ENCODE measurements at regions not wholly inside any gene's neighbourhood (a gene's known extent, or its start where the extent isn't known, plus 50 kb on each side); places are given as distances from the start of the nearest gene placed in this dataset.

- POLR2A ChIA-PET, result no interaction called here
- CTCF ChIA-PET (ENCODE audit: low intra/inter-chr PET ratio, low total read pairs), result no interaction called here
- H3K36me3 ChIP-seq (replicated peaks in 1 of 2; ENCODE audit: control insufficient read depth in 1 of 2, insufficient read depth in 2 of 2, low read length in 2 of 2), result no peaks in the 10 kb centered on the region
- TF ChIP-seq ZSCAN30 (CRISPR knock-in tag; IDR thresholded peaks at IDR 0.05), result no peak
- no peak for TF ChIP-seq SMAD1 (CRISPR knock-in tag; IDR thresholded peaks at IDR 0.05; ENCODE audit: borderline replicate concordance, low read depth)
- TF ChIP-seq ZBTB40 (IDR thresholded peaks at IDR 0.05), result no peak
- no peak for TF ChIP-seq ZBTB40 (CRISPR knock-in tag; IDR thresholded peaks at IDR 0.05)
- no peak for TF ChIP-seq GPBP1L1 (CRISPR knock-in tag; IDR thresholded peaks at IDR 0.05)
- TF ChIP-seq FOSL1 (CRISPR knock-in tag; IDR thresholded peaks at IDR 0.05; ENCODE audit: borderline replicate concordance), result no peak
- no peak for TF ChIP-seq POLR2A (IDR thresholded peaks at IDR 0.05; ENCODE audit: insufficient read depth in 1 of 2, low read depth in 2 of 2, low read length in 2 of 2)
- TF ChIP-seq TP53 (CRISPR knock-in tag; conservative IDR thresholded peaks at IDR 0.05), result no peak
- no peak for TF ChIP-seq ZNF746 (CRISPR knock-in tag; IDR thresholded peaks at IDR 0.05)
- TF ChIP-seq SAP130 (CRISPR knock-in tag; IDR thresholded peaks at IDR 0.05; ENCODE audit: low read depth), result no peak
- no peak for TF ChIP-seq ZNF205 (CRISPR knock-in tag; IDR thresholded peaks at IDR 0.05)
- no peak for TF ChIP-seq TFE3 (CRISPR knock-in tag; IDR thresholded peaks at IDR 0.05)
These were observed 68.4 kb downstream of the HSPB8 start for GRCh38 chr12:119247007-119247719.

More at GRCh38 chr12:119247007-119247719, 68.4 kb downstream of the HSPB8 start:
- in situ Hi-C loops (cut with HindIII; ENCODE audit: extremely low pct_ligation_motif_present, low pct_unique_long_range_greater_than_20kb) (no loop called here), intact Hi-C loops (cut with micrococcal nuclease; ENCODE audit: unreplicated experiment) (no loop called here)
- H3K9me3 ChIP-seq (ENCODE audit: low read length), result no peaks in the 10 kb centered on the region
- H2AFZ ChIP-seq (ENCODE audit: low read length), result no peak overlapping the region
- no peaks in the 10 kb centered on the region; a peak in 1 of 5 replicates for H3K27me3 ChIP-seq (ENCODE audit: control insufficient read depth in 1 of 2, insufficient read depth in 2 of 2, low read length in 2 of 2)
- no peak overlapping the region for H3K4me3 ChIP-seq (replicated peaks in 1 of 3; ENCODE audit: insufficient read depth in 1 of 3, low read depth in 2 of 3, low read length in 3 of 3)
- H3K4me2 ChIP-seq (ENCODE audit: low read depth, low read length), result no peak overlapping the region
- H3K4me1 ChIP-seq (ENCODE audit: insufficient read depth, low read length), result peaks cover 13% of the 10 kb centered on the region
- FAIRE-seq (no peak), ATAC-seq (no peak), DNase-seq (ENCODE audit: low spot score) (no peak)
- no peak overlapping the region for H3K27ac ChIP-seq (ENCODE audit: extremely low read length, insufficient read depth, low read length)
- H3K9ac ChIP-seq (ENCODE audit: insufficient read depth, low read depth, low read length), result no peak overlapping the region
- no peaks in the 10 kb centered on the region for H3K79me2 ChIP-seq (ENCODE audit: insufficient read depth, low read length)
- no peaks in the 10 kb centered on the region for H4K20me1 ChIP-seq (ENCODE audit: insufficient read depth, low read length)
- no TSS peak for BruUV-seq (replicated peaks)
- 58% methylated on average over 4 of the region's 6 CpGs for WGBS (ENCODE audit: low lambda C conversion rate)
